Endodermal cell (in vitro differentiated cells): ENCODE measurements at regions not wholly inside any gene's neighbourhood (a gene's known extent, or its start where the extent isn't known, plus 50 kb on each side); places are given as distances from the start of the nearest gene placed in this dataset.

Experiments
- DNase-seq: peaks from one replicate; pipeline ENCODE4 v3.0.0-alpha.2; 2017
- H3K27ac ChIP-seq: 2 replicates; pipeline ENCODE4 v1.5.1; 2013; ENCODE audit warnings: mild to moderate bottlenecking, low read depth, low read length, moderate library complexity
- H3K27me3 ChIP-seq: 2 replicates; pipeline ENCODE4 v1.6.1; 2013; ENCODE audit warnings: mild to moderate bottlenecking, low read length, moderate library complexity; ENCODE audit not compliant: insufficient read depth, control insufficient read depth, poor library complexity, severe bottlenecking
- H3K36me3 ChIP-seq: 2 replicates; pipeline ENCODE4 v1.7.0; 2013; ENCODE audit warnings: mild to moderate bottlenecking, low read length, moderate library complexity; ENCODE audit not compliant: control insufficient read depth, insufficient read depth
- H3K4me1 ChIP-seq: one replicate; pipeline ENCODE4 v1.7.0; 2013; ENCODE audit warnings: low read length; ENCODE audit not compliant: control insufficient read depth, insufficient read depth
- H3K4me3 ChIP-seq: 2 replicates; pipeline ENCODE4 v1.5.1; 2013; ENCODE audit warnings: mild to moderate bottlenecking, low read length, moderate library complexity
- H3K9ac ChIP-seq: 2 replicates; pipeline ENCODE4 v1.6.1; 2013; ENCODE audit warnings: mild to moderate bottlenecking, low read length, moderate library complexity; ENCODE audit not compliant: poor library complexity, severe bottlenecking; ENCODE audit errors: extremely low read depth
- H3K9me3 ChIP-seq: 2 replicates; pipeline ENCODE4 v1.6.1; 2013; ENCODE audit warnings: mild to moderate bottlenecking, low read length, moderate library complexity; ENCODE audit not compliant: control insufficient read depth
- H3K27ac Mint-ChIP-seq: 2 replicates; pipeline ENCODE4 v1.8.0; 2020; ENCODE audit warnings: mixed read lengths
- H3K27me3 Mint-ChIP-seq: 2 replicates; pipeline ENCODE4 v1.8.0; 2021; ENCODE audit warnings: mild to moderate bottlenecking, mixed read lengths; ENCODE audit not compliant: insufficient read depth
- H3K36me3 Mint-ChIP-seq: 2 replicates; pipeline ENCODE4 v1.8.0; 2020; ENCODE audit warnings: low read depth, mixed read lengths
- H3K4me1 Mint-ChIP-seq: 2 replicates; pipeline ENCODE4 v1.8.0; 2020; ENCODE audit warnings: mixed read lengths
- H3K4me3 Mint-ChIP-seq: 2 replicates; pipeline ENCODE4 v1.8.0; 2020; ENCODE audit warnings: mild to moderate bottlenecking, moderate library complexity, mixed read lengths
- H3K9me3 Mint-ChIP-seq: 2 replicates; pipeline ENCODE4 v1.8.0; 2020; ENCODE audit warnings: mild to moderate bottlenecking, mixed read lengths
- WGBS, 2 experiments: methylation state at CpG; one replicate each; pipeline versions ENCODE4 v1.1.5 to v1.1.7; 2013; ENCODE audit warnings: missing lambda C conversion rate in 2 of 2, mixed read lengths in 1 of 2; ENCODE audit not compliant: insufficient coverage in 1 of 2, insufficient read length in 1 of 2; 5-methylcytosine and 5-hydroxymethylcytosine counted together
- TF ChIP-seq, protein P1 (sequence below): fragments of 200-600 bp; sonication (generic); conservative IDR thresholded peaks from 2 replicates; pipeline ENCODE4 v1.5.0; 2021; ENCODE audit warnings: antibody characterized with exemption, mild to moderate bottlenecking

GRCh38 chr22:48103126-48103875 is 1340.9 kb downstream of the TBC1D22A start:
- no peak for DNase-seq
- Histone ChIP-seq H3K4me3 (no peak overlapping the region), H3K27ac (no peak overlapping the region), H3K36me3 (no peaks in the 10 kb centered on the region), H3K4me1 (no peaks in the 10 kb centered on the region), H3K9ac (no peak overlapping the region), H3K27me3 (no peaks in the 10 kb centered on the region), H3K9me3 (peaks cover 1% of the 10 kb centered on the region)
- 87 to 91% methylated on average over 18 to 24 of the region's 24 CpGs for WGBS, 2 experiments
- H3K4me1 Mint-ChIP-seq: no peaks in the 10 kb centered on the region
- TF ChIP-seq, protein P1, sequence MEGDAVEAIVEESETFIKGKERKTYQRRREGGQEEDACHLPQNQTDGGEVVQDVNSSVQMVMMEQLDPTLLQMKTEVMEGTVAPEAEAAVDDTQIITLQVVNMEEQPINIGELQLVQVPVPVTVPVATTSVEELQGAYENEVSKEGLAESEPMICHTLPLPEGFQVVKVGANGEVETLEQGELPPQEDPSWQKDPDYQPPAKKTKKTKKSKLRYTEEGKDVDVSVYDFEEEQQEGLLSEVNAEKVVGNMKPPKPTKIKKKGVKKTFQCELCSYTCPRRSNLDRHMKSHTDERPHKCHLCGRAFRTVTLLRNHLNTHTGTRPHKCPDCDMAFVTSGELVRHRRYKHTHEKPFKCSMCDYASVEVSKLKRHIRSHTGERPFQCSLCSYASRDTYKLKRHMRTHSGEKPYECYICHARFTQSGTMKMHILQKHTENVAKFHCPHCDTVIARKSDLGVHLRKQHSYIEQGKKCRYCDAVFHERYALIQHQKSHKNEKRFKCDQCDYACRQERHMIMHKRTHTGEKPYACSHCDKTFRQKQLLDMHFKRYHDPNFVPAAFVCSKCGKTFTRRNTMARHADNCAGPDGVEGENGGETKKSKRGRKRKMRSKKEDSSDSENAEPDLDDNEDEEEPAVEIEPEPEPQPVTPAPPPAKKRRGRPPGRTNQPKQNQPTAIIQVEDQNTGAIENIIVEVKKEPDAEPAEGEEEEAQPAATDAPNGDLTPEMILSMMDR: no peak
- H3K36me3 Mint-ChIP-seq: no peaks in the 10 kb centered on the region
- no peak overlapping the region for H3K4me3 Mint-ChIP-seq
- H3K27ac Mint-ChIP-seq: no peak overlapping the region
- H3K9me3 Mint-ChIP-seq: peaks cover under 1% of the 10 kb centered on the region
- no peaks in the 10 kb centered on the region for H3K27me3 Mint-ChIP-seq

- Mint-ChIP-seq H3K27me3 (no peaks in the 10 kb centered on the region), H3K27ac (no peak overlapping the region), H3K9me3 (no peaks in the 10 kb centered on the region), H3K4me1 (no peaks in the 10 kb centered on the region), H3K4me3 (no peak overlapping the region), H3K36me3 (no peaks in the 10 kb centered on the region)
- H3K27ac ChIP-seq: no peak overlapping the region
- H3K4me1 ChIP-seq: no peaks in the 10 kb centered on the region
- 83 to 90% methylated on average over 2 to 5 of the region's 5 CpGs for WGBS, 2 experiments
- H3K27me3 ChIP-seq: no peaks in the 10 kb centered on the region
- H3K9me3 ChIP-seq: no peaks in the 10 kb centered on the region
- H3K9ac ChIP-seq: no peak overlapping the region
- H3K36me3 ChIP-seq: no peaks in the 10 kb centered on the region
- no peak overlapping the region for H3K4me3 ChIP-seq
- TF ChIP-seq, protein P1: no peak
- DNase-seq: no peak
These were observed 1340.1 kb downstream of the TBC1D22A start for GRCh38 chr22:48102581-48102980.

GRCh38 chr22:48101704-48102103 is 1339.3 kb downstream of the TBC1D22A start:
- no peaks in the 10 kb centered on the region for H3K36me3 Mint-ChIP-seq
- no peak overlapping the region for H3K27ac ChIP-seq
- no peaks in the 10 kb centered on the region for H3K9me3 Mint-ChIP-seq
- H3K4me1 Mint-ChIP-seq: no peaks in the 10 kb centered on the region
- no peaks in the 10 kb centered on the region for H3K4me1 ChIP-seq
- no peak for DNase-seq
- H3K4me3 ChIP-seq: no peak overlapping the region
- no peaks in the 10 kb centered on the region for H3K27me3 Mint-ChIP-seq
- no peaks in the 10 kb centered on the region for H3K9me3 ChIP-seq
- 96 to 98% methylated on average over 7 to 8 of the region's 8 CpGs for WGBS, 2 experiments
- no peak overlapping the region for H3K4me3 Mint-ChIP-seq
- TF ChIP-seq, protein P1: no peak
- H3K27me3 ChIP-seq: no peaks in the 10 kb centered on the region
- no peaks in the 10 kb centered on the region for H3K36me3 ChIP-seq
- no peak overlapping the region for H3K9ac ChIP-seq
- no peak overlapping the region for H3K27ac Mint-ChIP-seq
